HG03342 (cell line): ENCODE measurements at regions not wholly inside any gene's neighbourhood (a gene's known extent, or its start where the extent isn't known, plus 50 kb on each side); places are given as distances from the start of the nearest gene placed in this dataset.

Source experiments
- ATAC-seq: cut with Tn5 transposase; IDR thresholded peaks from one replicate; pipeline ENCODE4 v1.9.1; 2021; ENCODE audit warnings: mild to moderate bottlenecking, moderate library complexity; ENCODE audit not compliant: unreplicated experiment

DNA sequence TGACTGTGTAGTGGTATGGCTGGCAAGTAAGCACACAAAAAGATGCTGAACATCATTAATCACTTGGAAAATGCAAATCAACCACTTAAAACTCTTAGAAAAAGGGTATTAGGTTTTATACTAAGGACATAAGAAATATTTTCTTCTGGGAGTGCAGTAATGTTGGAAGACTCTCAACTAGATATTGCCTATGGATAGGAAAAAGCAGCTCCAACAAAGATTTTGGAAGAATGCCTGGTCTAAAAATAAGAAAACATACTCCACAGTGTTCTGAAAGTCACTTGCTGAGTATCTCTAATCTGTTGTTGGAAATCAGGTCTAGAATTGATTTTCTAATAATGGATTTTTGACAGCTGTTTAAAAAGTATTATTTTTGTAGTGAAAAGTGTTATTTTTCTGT lies 50.8 kb upstream of the PHYHIPL start:
- ATAC-seq: no peak

DNA sequence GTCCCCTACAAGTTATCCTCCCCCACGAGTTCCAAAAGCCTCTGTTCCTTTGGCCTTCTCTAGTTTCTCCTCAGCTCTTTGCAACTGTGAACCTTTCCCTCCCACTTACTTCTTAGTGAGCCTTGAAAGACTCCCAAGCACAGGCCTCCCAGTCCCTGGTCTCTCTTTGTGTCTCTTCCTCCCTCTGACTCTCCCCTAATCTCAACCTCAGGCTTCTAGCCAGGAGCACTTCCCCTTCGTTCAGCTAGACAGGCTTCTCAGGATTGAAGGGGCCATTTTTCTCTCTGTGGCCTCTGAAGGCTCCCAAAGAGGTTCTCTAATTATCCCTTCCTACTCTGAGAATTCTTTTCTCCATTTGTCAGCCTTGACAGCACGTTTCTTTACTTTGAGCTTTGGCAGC lies 50.2 kb upstream of the PHYHIPL start:
- ATAC-seq: no peak
